GDM1 (cell line): ENCODE measurements at regions not wholly inside any gene's neighbourhood (a gene's known extent, or its start where the extent isn't known, plus 50 kb on each side); places are given as distances from the start of the nearest gene placed in this dataset.

Experiments used
- DNase-seq: peaks from one replicate; lab custom pipeline; 2025; lab: John Stamatoyannopoulos, UW

- DNase-seq: no peak
Observed at GRCh38 chr5:74316064-74316603, 324.4 kb downstream of the ENC1 start.

GRCh38 chr5:74314906-74315305 lies 325.6 kb downstream of the ENC1 start:
- DNase-seq: no peak

- DNase-seq: no peak
Observed at GRCh38 chr5:74313896-74314295, 326.6 kb downstream of the ENC1 start.

- no peak for DNase-seq
Observed at GRCh38 chr5:74312746-74313145, 327.8 kb downstream of the ENC1 start.

- no peak for DNase-seq
Observed at GRCh38 chr5:74311961-74312360, 328.6 kb downstream of the ENC1 start.

GRCh38 chr5:74310997-74311930 lies 329.3 kb downstream of the ENC1 start:
- DNase-seq: no peak

GRCh38 chr5:74310386-74310785 lies 330.1 kb downstream of the ENC1 start:
- no peak for DNase-seq

GRCh38 chr5:74309050-74309449 lies 331.5 kb downstream of the ENC1 start:
- no peak for DNase-seq

GRCh38 chr5:74306845-74307244 lies 333.7 kb downstream of the ENC1 start:
- DNase-seq: no peak

- no peak for DNase-seq
Observed at GRCh38 chr5:74304536-74304935, 336.0 kb downstream of the ENC1 start.

GRCh38 chr5:74303578-74303977 lies 336.9 kb downstream of the ENC1 start:
- DNase-seq: no peak

GRCh38 chr5:74301576-74301975 lies 339.0 kb downstream of the ENC1 start:
- DNase-seq: no peak

GRCh38 chr5:74300808-74301389 lies 339.6 kb downstream of the ENC1 start:
- DNase-seq: no peak

GRCh38 chr5:74299833-74300232 lies 340.7 kb downstream of the ENC1 start:
- no peak for DNase-seq

GRCh38 chr5:74296685-74297408 lies 343.7 kb downstream of the ENC1 start:
- no peak for DNase-seq

GRCh38 chr5:74295676-74296075 lies 344.9 kb downstream of the ENC1 start:
- DNase-seq: no peak

GRCh38 chr5:74295141-74295540 lies 345.4 kb downstream of the ENC1 start:
- no peak for DNase-seq

- no peak for DNase-seq
Observed at GRCh38 chr5:74294231-74294705, 346.3 kb downstream of the ENC1 start.

GRCh38 chr5:74293182-74293581 lies 347.3 kb downstream of the ENC1 start:
- DNase-seq: no peak

GRCh38 chr5:74290634-74291241 lies 349.8 kb downstream of the ENC1 start:
- DNase-seq: no peak

GRCh38 chr5:74289691-74290090 lies 350.8 kb downstream of the ENC1 start:
- no peak for DNase-seq

- DNase-seq: no peak
Observed at GRCh38 chr5:74289238-74289637, 351.3 kb downstream of the ENC1 start.
